ENCODE measurements at regions not wholly inside any gene's neighbourhood (a gene's known extent, or its start where the extent isn't known, plus 50 kb on each side); places are given as distances from the start of the nearest gene placed in this dataset.
"Not testable (repeated sequence)": the region's sequence is repeated elsewhere in the genome, so short reads cannot be mapped to it uniquely, and the experiment has no call there.

DNA sequence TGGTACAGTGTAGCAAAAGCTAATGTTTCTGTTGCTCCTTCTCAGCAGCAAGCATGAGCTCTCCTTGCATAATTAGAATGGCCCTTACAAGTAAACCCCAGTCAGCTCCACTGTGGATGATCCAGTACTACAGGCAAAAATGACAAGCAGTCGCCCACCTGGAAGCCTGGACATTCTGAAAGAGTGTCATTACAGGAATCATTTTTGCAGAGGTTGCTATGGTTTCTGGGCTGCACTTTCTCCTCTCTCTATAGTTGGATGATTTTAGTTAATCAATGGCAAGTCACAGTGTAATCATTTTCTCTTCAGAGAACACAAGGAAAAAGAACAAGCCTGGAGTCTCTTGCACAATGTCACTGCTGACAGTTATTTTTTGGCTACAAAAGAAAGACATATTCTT, 102.9 kb upstream of the MYO3A start:
- no peaks in the 10 kb centered on the region for H3K9me3 ChIP-seq (ENCODE audit: insufficient read depth, low read length)
- H3K27me3 ChIP-seq (ENCODE audit: low read depth, low read length), result no peaks in the 10 kb centered on the region; the same call in 1 of the 2 replicates
- H2AFZ ChIP-seq (ENCODE audit: low read depth, low read length), result no peak overlapping the region
- H4K20me1 ChIP-seq (ENCODE audit: insufficient read depth, low read length), result no peaks in the 10 kb centered on the region
- H3K4me2 ChIP-seq (ENCODE audit: low read length), result no peak overlapping the region
- no peak overlapping the region for H3K4me3 ChIP-seq (ENCODE audit: low read length)
- no peak overlapping the region for H3K27ac ChIP-seq (ENCODE audit: low read length)
- H3K4me1 ChIP-seq (ENCODE audit: low read length), result no peaks in the 10 kb centered on the region
- H3K9ac ChIP-seq (ENCODE audit: low read length), result no peak overlapping the region
- no peak for TF ChIP-seq EZH2phosphoT487 (IDR thresholded peaks at IDR 0.05; ENCODE audit: low read depth)
- TF ChIP-seq, protein P1, sequence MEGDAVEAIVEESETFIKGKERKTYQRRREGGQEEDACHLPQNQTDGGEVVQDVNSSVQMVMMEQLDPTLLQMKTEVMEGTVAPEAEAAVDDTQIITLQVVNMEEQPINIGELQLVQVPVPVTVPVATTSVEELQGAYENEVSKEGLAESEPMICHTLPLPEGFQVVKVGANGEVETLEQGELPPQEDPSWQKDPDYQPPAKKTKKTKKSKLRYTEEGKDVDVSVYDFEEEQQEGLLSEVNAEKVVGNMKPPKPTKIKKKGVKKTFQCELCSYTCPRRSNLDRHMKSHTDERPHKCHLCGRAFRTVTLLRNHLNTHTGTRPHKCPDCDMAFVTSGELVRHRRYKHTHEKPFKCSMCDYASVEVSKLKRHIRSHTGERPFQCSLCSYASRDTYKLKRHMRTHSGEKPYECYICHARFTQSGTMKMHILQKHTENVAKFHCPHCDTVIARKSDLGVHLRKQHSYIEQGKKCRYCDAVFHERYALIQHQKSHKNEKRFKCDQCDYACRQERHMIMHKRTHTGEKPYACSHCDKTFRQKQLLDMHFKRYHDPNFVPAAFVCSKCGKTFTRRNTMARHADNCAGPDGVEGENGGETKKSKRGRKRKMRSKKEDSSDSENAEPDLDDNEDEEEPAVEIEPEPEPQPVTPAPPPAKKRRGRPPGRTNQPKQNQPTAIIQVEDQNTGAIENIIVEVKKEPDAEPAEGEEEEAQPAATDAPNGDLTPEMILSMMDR (IDR thresholded peaks at IDR 0.05; ENCODE audit: low read depth, low read length), result no peak
- no peaks in the 10 kb centered on the region for H3K36me3 ChIP-seq (replicated peaks; ENCODE audit: low read depth, low read length)
- no peaks in the 10 kb centered on the region for H3K79me2 ChIP-seq (ENCODE audit: low read length)

DNA sequence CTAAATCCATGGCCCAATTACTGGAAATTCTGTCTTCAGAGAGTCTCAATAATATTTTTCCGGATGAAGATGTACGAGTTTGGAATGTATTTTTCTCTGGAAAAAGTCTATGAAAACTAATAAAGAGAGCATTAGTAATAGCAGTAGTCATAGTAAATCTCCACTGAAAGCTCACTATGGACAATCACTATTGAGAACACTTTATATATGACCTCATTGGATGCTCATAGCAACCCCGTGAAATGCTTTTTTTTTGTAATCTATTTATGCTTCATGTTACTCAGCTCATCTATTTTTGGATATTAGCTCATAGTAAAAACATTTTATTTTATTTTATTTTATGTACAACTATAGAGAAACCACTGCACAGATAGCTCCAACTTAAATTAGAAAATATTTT, 94.3 kb upstream of the MYO3A start:
- H3K27ac ChIP-seq (ENCODE audit: low read length), result no peak overlapping the region
- H3K79me2 ChIP-seq (ENCODE audit: low read length), result no peaks in the 10 kb centered on the region
- no peaks in the 10 kb centered on the region for H4K20me1 ChIP-seq (ENCODE audit: insufficient read depth, low read length)
- H3K27me3 ChIP-seq (ENCODE audit: low read depth, low read length), result no peaks in the 10 kb centered on the region
- H2AFZ ChIP-seq (ENCODE audit: low read depth, low read length), result no peak overlapping the region
- no peak overlapping the region for H3K9ac ChIP-seq (ENCODE audit: low read length)
- no peaks in the 10 kb centered on the region for H3K9me3 ChIP-seq (ENCODE audit: insufficient read depth, low read length)
- H3K4me1 ChIP-seq (ENCODE audit: low read length), result no peaks in the 10 kb centered on the region
- H3K36me3 ChIP-seq (replicated peaks; ENCODE audit: low read depth, low read length), result no peaks in the 10 kb centered on the region
- no peak overlapping the region for H3K4me2 ChIP-seq (ENCODE audit: low read length)
- no peak for TF ChIP-seq EZH2phosphoT487 (IDR thresholded peaks at IDR 0.05; ENCODE audit: low read depth)
- TF ChIP-seq, protein P1 (IDR thresholded peaks at IDR 0.05; ENCODE audit: low read depth, low read length), result no peak
- no peak overlapping the region for H3K4me3 ChIP-seq (ENCODE audit: low read length)

DNA sequence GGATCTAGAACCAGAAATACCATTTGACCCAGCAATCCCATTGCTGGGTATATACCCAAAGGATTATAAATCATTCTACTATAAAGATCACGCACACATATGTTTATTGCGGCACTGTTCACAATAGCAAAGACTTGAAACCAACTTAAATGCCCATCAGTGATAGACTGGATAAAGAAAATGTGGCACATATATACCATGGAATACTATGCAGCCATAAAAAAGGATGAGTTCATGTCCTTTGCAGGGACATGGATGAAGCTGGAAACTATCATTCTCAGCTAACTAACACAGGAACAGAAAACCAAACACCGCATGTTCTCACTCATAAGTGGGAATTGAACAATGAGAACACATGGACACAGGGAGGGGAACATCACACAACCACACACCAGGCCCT, 93.2 kb upstream of the MYO3A start:
- not testable (repeated sequence) for H2AFZ ChIP-seq (ENCODE audit: low read depth, low read length); H3K9me3 ChIP-seq (ENCODE audit: insufficient read depth, low read length); H3K79me2 ChIP-seq (ENCODE audit: low read length); H3K4me1 ChIP-seq (ENCODE audit: low read length); H3K27me3 ChIP-seq (ENCODE audit: low read depth, low read length); H3K36me3 ChIP-seq (replicated peaks; ENCODE audit: low read depth, low read length); H3K27ac ChIP-seq (ENCODE audit: low read length); H4K20me1 ChIP-seq (ENCODE audit: insufficient read depth, low read length); H3K9ac ChIP-seq (ENCODE audit: low read length); H3K4me2 ChIP-seq (ENCODE audit: low read length); H3K4me3 ChIP-seq (ENCODE audit: low read length)

DNA sequence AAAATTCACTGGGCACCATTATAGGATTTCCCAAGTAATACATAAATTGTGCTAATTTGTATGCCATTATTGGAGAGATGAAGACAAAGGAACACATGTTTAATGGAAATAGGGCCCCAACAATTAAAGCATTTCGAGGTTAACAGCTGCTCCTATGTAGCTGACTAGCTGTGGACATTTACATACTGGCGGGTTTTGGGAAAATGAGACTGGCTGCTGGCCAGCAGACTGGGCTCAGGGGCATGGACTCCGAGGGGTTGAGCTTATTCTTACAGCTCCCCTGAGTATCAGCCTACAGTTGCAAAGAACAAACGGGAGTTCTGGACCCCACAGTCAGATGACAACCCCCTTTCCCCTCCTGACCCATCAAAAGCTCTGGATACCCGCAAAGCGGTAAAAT, 91.9 kb upstream of the MYO3A start:
- H3K4me3 ChIP-seq (ENCODE audit: low read length), result no peak overlapping the region
- H3K36me3 ChIP-seq (replicated peaks; ENCODE audit: low read depth, low read length), result no peaks in the 10 kb centered on the region
- no peak for TF ChIP-seq EZH2phosphoT487 (IDR thresholded peaks at IDR 0.05; ENCODE audit: low read depth)
- TF ChIP-seq, protein P1 (IDR thresholded peaks at IDR 0.05; ENCODE audit: low read depth, low read length), result no peak
- H3K4me2 ChIP-seq (ENCODE audit: low read length), result no peak overlapping the region
- no peaks in the 10 kb centered on the region for H3K4me1 ChIP-seq (ENCODE audit: low read length)
- H3K27me3 ChIP-seq (ENCODE audit: low read depth, low read length), result no peaks in the 10 kb centered on the region
- no peak overlapping the region for H3K9ac ChIP-seq (ENCODE audit: low read length)
- H2AFZ ChIP-seq (ENCODE audit: low read depth, low read length), result no peak overlapping the region
- H3K79me2 ChIP-seq (ENCODE audit: low read length), result no peaks in the 10 kb centered on the region
- no peaks in the 10 kb centered on the region for H4K20me1 ChIP-seq (ENCODE audit: insufficient read depth, low read length)
- H3K27ac ChIP-seq (ENCODE audit: low read length), result no peak overlapping the region
- no peaks in the 10 kb centered on the region for H3K9me3 ChIP-seq (ENCODE audit: insufficient read depth, low read length)
